ENCODE measurements at regions not wholly inside any gene's neighbourhood (a gene's known extent, or its start where the extent isn't known, plus 50 kb on each side); places are given as distances from the start of the nearest gene placed in this dataset.

DNA sequence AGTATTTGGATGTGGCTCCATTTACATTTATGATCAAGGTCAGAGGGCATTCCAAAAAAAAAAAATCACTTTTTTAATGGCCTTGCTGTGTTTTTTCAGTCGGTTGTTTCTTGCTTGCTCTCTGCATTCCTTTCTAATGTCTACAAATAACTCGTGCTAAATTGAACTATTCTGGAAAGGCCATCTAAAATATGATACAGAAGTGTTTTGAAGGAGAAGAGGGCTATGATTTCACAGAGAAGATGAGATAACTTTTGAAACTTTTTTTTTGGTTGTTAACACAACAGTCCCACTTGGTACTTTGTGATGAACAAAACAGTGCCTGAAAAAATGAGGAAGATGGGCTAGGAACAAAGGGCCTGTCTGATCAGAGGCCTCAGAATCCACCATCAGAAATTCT lies 156.1 kb upstream of the SMLR1 start:
- DNase-seq (ENCODE audit: low spot score) (no peak), FAIRE-seq (no peak)

- FAIRE-seq (no peak), DNase-seq (ENCODE audit: low spot score) (no peak)
Measured at GRCh38 chr6:130671577-130671976, 155.6 kb upstream of the SMLR1 start.

- DNase-seq (ENCODE audit: low spot score) = no peak
- no peak for FAIRE-seq
Measured at GRCh38 chr6:130672153-130672552, 155.1 kb upstream of the SMLR1 start.

DNA sequence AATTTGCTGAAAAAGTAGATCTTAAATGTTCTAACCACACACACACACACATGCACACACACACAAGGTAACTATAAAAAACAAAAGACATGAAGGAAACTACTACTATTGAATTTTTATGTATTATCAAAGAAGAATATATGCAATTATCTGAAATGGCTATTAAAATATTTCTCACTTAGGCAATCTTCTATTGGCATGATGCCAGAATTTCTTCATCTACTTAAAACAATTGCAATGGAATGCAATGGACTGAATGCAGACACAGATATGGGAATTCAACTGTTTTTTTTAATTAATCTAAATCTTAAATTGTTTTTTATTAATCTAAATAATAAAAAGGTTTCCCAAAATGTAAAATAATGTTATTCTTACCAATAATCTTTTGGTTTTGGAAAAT lies 152.6 kb upstream of the SMLR1 start:
- no peak for DNase-seq (ENCODE audit: low spot score)
- FAIRE-seq = no peak

GRCh38 chr6:130675072-130675471 lies 152.1 kb upstream of the SMLR1 start:
- FAIRE-seq = no peak
- no peak for DNase-seq (ENCODE audit: low spot score)

DNA sequence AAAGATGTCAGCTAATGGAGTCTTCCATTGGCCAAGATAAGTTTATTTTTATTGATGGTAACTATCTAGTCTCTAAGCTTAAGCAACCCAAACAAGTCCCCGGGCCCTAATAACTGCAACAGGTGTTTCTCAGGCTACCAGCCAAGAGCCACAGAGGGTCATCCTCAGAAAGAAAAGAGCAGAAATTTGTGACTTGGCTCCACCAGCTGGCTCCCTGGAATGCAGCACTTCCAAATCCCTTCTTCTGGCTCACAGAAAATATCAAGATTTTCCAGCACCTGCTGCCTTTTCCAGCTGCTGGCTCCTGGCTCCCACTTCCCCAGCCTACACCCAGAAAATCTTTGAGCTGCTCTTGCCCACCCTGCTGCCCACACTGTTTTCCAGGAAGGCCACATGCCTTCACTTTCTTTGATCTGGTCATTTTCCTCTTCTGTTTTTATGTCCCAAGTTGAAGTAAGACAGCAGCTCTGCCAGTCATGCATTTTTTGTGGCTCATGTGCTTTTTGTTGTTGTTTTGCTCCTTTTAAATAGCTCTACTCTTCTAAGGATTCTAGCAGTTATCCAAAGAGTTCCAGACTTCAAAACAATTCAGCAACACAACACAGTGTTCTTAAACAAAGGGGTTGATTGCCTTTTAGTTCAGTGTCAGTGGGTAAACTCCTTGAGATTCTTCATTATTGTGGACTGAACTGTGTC lies 151.0 kb upstream of the SMLR1 start:
- DNase-seq (ENCODE audit: low spot score) = no peak
- FAIRE-seq = no peak

- DNase-seq (ENCODE audit: low spot score) = no peak
- no peak for FAIRE-seq
Measured at GRCh38 chr6:130676773-130677144, 150.4 kb upstream of the SMLR1 start.

DNA sequence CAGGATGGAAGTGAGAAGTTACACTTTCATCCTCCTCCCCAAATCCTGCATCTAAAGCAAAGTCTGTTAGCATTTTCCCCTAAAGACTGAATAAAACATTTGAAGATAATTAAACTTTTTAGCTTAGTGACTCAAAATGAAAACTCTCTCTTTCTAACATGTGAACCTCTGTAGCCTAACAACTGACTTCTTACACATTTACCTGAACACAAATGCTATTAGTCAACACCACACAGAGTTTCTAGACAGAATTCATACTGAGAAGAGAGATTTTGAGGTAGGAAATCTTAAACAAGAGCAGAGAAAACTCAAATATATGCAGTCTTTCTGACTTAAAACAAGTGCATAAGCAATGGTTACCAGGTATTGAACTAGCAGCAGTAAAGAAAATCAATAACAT lies 149.9 kb upstream of the SMLR1 start:
- FAIRE-seq = no peak
- no peak for DNase-seq (ENCODE audit: low spot score)

- FAIRE-seq (no peak), DNase-seq (ENCODE audit: low spot score) (no peak)
Measured at GRCh38 chr6:130677766-130678165, 149.4 kb upstream of the SMLR1 start.

- DNase-seq (ENCODE audit: low spot score) (no peak), FAIRE-seq (no peak)
Measured at GRCh38 chr6:130679684-130680083, 147.5 kb upstream of the SMLR1 start.

DNA sequence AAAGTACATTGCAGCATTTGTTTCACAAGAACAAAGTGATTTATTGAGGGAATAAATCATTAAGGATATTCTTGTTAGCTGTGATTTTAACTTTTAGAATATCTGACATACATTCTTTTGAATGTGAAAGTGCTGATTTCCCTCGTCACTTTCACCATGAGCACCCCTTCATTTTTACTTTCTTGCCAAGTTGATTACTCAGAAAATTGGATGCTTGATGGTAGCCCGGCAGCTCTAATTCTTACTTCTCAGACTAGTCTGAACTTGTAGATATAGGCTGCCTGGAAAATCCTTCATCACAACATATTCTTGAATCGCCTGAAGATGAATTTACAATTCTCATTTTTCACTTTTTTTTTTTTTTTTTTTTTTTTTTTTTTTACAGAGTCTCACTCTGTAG lies 147.1 kb upstream of the SMLR1 start:
- FAIRE-seq = no peak
- DNase-seq (ENCODE audit: low spot score) = no peak

DNA sequence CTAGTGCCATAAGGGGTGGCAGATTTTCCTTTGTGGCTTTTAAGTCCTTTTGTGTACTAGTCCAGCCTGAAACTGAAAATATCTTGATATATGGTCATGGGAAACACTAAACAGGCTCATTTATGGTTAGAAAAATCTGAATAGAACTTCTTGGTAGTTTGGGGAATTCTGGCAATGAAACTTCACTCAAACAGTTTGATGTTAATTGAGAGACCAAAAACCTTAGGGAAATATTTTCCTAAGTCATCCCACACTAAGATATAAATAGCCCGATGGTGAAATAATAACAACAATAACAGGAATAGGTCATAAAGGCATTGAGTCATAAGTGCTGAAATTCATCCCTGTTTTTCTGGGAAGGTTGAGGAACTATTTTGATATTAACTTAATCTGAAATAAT lies 146.2 kb upstream of the SMLR1 start:
- DNase-seq (ENCODE audit: low spot score) (no peak), FAIRE-seq (no peak)

GRCh38 chr6:130682066-130682465 lies 145.1 kb upstream of the SMLR1 start:
- no peak for DNase-seq (ENCODE audit: low spot score)
- no peak for FAIRE-seq

GRCh38 chr6:130683761-130684517 lies 143.3 kb upstream of the SMLR1 start:
- DNase-seq (ENCODE audit: low spot score) (no peak), FAIRE-seq (no peak)

DNA sequence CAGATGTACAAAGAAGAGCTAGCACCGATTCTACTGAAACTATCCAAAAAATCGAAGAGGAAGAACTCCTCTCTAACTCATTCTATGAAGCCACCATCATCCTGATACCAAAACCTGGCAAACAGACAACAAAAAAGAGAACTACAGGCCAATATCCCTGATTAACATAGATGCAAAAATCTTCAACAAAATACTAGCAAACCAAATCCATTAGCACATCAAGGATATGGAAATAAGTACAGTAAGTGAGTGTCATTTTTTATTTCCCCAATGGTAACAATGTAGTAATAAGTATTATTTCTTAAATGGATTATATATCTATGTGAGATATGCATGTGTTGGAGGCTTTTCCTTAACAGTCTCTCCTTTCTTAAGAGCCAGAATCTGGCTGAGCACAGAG lies 134.5 kb upstream of the SMLR1 start:
- FAIRE-seq (no peak), DNase-seq (ENCODE audit: low spot score) (no peak)

GRCh38 chr6:130693944-130694343 lies 133.3 kb upstream of the SMLR1 start:
- FAIRE-seq = no peak
- no peak for DNase-seq (ENCODE audit: low spot score)

DNA sequence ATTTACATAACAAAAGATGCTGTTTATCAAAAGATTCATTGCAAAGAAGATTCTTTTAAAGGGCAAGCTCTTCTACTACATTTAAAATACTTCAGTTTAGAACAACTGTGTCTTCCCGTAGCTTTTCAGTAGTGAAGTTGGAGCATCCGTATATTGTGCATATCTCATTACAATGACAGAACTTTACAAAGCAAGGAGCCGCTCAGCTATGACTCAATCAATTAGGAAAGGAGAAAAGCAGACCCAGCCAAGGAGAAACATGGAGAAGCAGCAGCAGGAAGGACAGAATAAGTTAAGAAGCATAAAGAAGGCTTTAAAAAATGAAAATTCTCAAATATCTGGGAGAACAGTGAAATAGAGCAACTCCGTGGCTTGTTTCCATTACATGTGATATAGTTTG lies 132.6 kb upstream of the SMLR1 start:
- no peak for FAIRE-seq
- no peak for DNase-seq (ENCODE audit: low spot score)

DNA sequence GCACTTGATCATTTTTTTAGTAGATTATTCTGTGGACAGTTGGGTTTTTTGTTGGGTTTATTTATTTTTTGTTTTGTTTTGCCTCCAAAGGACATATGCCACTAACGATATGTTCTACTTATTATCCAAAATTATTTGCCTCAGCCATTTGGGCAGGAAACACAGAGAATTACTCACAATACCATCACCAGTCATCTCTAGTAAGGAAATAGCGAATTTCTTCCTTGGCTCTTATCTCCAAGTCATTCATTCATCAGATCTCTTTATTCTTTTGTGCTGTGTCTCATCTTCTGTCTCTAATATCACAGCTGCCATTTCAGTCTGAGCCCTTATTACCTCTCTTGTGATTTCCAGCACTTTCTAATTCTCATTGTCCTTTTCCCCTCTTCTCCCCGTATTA lies 130.4 kb upstream of the SMLR1 start:
- no peak for FAIRE-seq
- DNase-seq (ENCODE audit: low spot score) = no peak

- no peak for FAIRE-seq
Measured at GRCh38 chr6:130697271-130697994, 129.8 kb upstream of the SMLR1 start.

DNA sequence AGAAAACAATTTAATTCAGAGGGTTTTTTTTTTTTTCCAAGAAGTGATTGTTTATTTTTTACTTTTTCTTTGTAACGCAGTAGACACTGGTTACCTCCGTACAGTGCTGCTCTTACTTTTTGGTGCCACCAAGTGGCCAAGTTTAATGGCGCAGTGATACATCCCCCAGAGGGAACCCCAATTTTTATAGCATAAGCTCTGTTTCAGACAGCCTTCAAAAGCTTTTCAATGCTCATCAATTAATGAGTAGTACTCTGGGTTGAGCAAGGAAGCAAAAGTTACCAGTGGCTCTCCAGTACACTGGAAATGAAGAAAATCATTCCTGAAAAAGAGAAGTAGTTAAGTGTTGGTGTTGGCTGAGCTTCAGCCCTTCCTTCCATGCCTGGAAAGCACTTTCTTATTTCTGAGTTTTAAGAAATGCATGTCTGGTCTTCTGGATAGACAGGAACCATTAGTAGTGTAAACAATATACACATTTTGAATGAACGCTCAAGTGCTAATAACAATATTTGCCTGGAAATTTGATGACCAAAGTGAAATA lies 129.1 kb upstream of the SMLR1 start:
- no peak for FAIRE-seq

More at GRCh38 chr6:130697271-130697994, 129.8 kb upstream of the SMLR1 start:
- no peak for DNase-seq (ENCODE audit: low spot score)

GRCh38 chr6:130699742-130700141 lies 127.5 kb upstream of the SMLR1 start:
- FAIRE-seq = no peak

More for the DNA sequence above, 129.1 kb upstream of the SMLR1 start:
- no peak for DNase-seq (ENCODE audit: low spot score)

DNA sequence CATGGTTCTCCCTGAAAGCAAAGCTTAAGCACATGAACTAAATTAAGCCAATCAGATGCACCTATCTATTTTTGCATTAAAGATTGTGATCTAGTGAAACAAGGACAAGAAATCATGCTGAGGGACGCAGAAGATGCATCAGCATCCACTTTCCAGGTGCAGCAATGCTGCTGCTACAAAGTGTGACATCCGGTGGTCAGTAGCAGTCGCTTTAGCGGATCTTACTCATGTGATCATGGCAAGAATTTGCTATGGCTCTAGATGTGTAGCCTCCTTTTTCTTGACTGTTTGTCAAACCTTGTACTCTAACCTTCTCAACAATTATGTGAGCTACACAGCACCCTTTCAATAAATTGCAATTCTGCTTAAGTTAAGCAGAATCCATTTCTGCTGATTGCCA lies 126.8 kb upstream of the SMLR1 start:
- no peak for FAIRE-seq
- DNase-seq (ENCODE audit: low spot score) = no peak

More at GRCh38 chr6:130699742-130700141, 127.5 kb upstream of the SMLR1 start:
- no peak for DNase-seq (ENCODE audit: low spot score)

All from RCC 7860 (cell line).